Fibroblast of mammary gland (primary cell): ENCODE measurements at regions not wholly inside any gene's neighbourhood (a gene's known extent, or its start where the extent isn't known, plus 50 kb on each side); places are given as distances from the start of the nearest gene placed in this dataset.
A peak's percentile ranks its signal among the peaks of the same experiment; 100 is the strongest.

Experiments
- DNase-seq: peaks from one replicate; pipeline ENCODE4 v3.0.0-alpha.2; 2010; ENCODE audit warnings: low read depth
- H3K4me3 ChIP-seq: 2 replicates; pipeline ENCODE4 v1.5.1; 2011; ENCODE audit warnings: low read depth, mild to moderate bottlenecking, low read length, moderate library complexity; ENCODE audit not compliant: control insufficient read depth
- TF ChIP-seq, protein P1 (sequence below): conservative IDR thresholded peaks from 2 replicates; pipeline ENCODE4 v1.5.1; 2011; ENCODE audit warnings: low read depth, low read length, inconsistent platforms; ENCODE audit not compliant: control insufficient read depth, insufficient read depth

DNA sequence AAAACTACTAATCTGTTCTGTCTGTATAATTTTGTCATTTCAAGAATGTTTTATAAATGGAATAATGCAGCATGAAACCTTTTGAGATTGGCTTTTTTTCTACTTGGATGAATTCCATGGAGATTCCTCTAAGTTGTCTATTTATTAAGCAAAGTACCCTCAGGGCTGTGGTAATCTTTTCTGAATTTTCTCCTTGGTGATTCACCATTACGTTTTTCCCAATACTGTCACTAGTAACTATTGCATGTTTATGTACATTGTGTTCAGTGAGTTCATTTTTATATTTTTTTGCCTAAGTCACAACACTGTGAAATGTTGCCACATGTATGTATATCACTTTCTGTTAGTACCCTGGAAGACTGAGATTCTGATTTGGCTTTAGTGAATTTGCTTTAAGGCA, 177.0 kb upstream of the GRIN3A start:
- TF ChIP-seq, protein P1, sequence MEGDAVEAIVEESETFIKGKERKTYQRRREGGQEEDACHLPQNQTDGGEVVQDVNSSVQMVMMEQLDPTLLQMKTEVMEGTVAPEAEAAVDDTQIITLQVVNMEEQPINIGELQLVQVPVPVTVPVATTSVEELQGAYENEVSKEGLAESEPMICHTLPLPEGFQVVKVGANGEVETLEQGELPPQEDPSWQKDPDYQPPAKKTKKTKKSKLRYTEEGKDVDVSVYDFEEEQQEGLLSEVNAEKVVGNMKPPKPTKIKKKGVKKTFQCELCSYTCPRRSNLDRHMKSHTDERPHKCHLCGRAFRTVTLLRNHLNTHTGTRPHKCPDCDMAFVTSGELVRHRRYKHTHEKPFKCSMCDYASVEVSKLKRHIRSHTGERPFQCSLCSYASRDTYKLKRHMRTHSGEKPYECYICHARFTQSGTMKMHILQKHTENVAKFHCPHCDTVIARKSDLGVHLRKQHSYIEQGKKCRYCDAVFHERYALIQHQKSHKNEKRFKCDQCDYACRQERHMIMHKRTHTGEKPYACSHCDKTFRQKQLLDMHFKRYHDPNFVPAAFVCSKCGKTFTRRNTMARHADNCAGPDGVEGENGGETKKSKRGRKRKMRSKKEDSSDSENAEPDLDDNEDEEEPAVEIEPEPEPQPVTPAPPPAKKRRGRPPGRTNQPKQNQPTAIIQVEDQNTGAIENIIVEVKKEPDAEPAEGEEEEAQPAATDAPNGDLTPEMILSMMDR = no peak
- no peak overlapping the region for H3K4me3 ChIP-seq
- peak; percentile 49 for DNase-seq

DNA sequence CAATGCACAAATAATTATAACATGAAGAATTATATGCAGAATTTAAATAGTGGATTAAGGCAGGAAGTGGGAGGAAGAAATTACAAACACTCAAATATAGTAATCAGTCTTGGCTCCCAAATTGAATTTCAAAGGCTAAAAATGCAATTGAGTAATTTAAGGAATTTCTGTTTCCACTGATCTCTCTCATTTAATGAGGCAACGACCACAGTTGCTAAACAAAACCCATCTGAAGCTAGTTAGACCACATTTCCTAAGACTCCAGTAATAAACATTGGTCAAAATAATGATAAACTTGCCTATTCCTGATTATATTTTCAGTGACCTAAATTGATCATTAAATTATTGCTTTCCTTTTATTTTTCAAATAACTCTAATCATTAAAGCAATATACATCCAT, 174.3 kb upstream of the GRIN3A start:
- H3K4me3 ChIP-seq = no peak overlapping the region
- peak; percentile 7 for DNase-seq
- TF ChIP-seq, protein P1 = no peak

DNA sequence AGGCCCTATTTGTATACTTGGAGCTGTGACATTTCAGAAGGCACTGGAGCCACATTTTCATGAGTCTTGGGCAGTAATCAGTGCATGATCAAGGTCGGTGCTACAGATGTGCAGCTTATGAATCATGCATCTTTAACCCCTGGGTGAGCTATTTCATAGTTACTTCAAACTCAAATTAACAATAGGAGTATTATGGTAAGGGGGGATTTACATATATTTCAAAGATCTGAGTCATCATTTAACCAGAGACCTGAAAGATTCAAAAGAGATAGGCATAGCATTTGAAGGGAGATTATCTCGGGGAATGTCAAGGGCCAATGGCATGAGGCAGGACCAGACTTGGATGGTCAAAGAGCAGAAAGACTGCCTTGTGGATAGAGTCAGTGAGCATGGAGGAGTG, 169.0 kb upstream of the GRIN3A start:
- no peak for DNase-seq
- H3K4me3 ChIP-seq = no peak overlapping the region
- TF ChIP-seq, protein P1 = no peak

DNA sequence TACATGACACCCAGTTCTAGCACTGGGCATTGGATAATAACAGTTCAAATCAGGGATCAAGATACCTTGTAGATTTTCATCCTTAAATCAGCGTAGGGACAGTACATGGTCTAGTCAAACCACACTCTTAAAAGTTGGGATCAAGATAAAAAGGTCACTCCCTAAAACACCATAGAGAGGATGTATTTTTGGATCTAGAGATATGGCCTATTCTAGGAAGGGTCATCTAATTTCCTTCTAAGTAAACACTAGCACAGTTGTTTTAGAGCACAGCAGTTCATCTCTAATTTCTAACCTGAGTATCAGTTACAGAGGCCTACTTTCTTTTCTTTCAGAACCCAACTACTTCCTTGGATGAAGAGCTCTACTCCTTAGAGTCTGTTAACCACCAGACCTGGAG, 166.4 kb upstream of the GRIN3A start:
- TF ChIP-seq, protein P1 = no peak

DNA sequence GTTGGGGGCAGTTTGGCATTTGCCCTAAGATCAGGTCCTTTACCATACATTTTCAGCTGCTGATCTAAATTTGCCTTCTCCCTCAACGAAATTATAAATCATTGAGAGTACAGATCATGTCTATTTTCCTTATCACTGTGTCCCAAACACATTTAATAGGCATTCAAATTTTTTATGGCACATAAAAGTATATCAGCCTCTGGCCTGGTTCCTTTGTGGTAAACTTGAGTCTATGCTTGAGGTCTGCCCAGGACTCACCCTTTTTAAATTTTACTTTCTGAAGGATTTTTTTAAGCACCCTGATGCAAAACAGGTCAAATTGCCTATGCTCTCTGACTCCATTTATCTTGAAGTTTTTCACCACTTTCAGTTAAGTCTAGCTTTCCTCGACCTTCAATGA, 163.6 kb upstream of the GRIN3A start:
- H3K4me3 ChIP-seq = no peak overlapping the region
- DNase-seq = no peak
- TF ChIP-seq, protein P1 = no peak

More for the DNA sequence above, 166.4 kb upstream of the GRIN3A start:
- no peak for DNase-seq
- no peak overlapping the region for H3K4me3 ChIP-seq

DNA sequence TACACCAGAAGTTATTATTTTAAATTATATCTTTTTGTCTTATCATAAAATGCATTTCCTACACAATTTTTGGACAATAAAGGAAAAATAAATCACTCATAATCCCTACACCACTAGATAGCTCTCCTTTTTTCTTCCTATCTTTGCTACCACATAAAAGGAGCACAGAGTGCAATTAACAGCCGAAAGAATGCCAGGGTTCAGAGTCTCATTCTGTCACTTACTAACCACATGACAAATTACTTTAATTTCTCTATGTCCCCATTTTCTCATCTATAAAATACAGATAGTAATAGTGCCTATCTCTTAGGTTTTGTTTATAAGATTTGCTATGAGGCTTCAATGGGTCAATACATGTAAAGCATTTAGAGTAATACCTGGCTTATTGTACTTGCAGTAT, 158.7 kb upstream of the GRIN3A start:
- H3K4me3 ChIP-seq = no peak overlapping the region
- TF ChIP-seq, protein P1 = no peak
- no peak for DNase-seq
